Kidney epithelial cell (primary cell): ENCODE measurements at regions not wholly inside any gene's neighbourhood (a gene's known extent, or its start where the extent isn't known, plus 50 kb on each side); places are given as distances from the start of the nearest gene placed in this dataset.
"Not testable (repeated sequence)": the region's sequence is repeated elsewhere in the genome, so short reads cannot be mapped to it uniquely, and the experiment has no call there.

ENCODE experiments used
- DNase-seq: peaks from one replicate; pipeline ENCODE4 v3.0.0-alpha.2; 2010; ENCODE audit warnings: low read depth
- H3K27me3 ChIP-seq: 2 replicates; pipeline ENCODE4 v1.6.0; 2011; ENCODE audit warnings: low read length; ENCODE audit not compliant: control insufficient read depth, insufficient read depth
- H3K36me3 ChIP-seq: 2 replicates; pipeline ENCODE4 v1.5.1; 2011; ENCODE audit warnings: low read length; ENCODE audit not compliant: control insufficient read depth, insufficient read depth
- H3K4me3 ChIP-seq: 2 replicates; pipeline ENCODE4 v1.5.1; 2011; ENCODE audit warnings: low read depth, mild to moderate bottlenecking, control low read depth, low read length
- CTCF ChIP-seq: IDR thresholded peaks from 2 replicates; pipeline ENCODE4 v1.5.1; 2011; ENCODE audit warnings: mild to moderate bottlenecking, moderate library complexity, low read length, control low read depth, inconsistent platforms; ENCODE audit not compliant: insufficient read depth, poor library complexity, severe bottlenecking

- no peak for DNase-seq
- H3K27me3 ChIP-seq, result no peaks in the 10 kb centered on the region
- H3K4me3 ChIP-seq, result no peak overlapping the region
- H3K36me3 ChIP-seq, result no peaks in the 10 kb centered on the region
- no peak for TF ChIP-seq CTCF
Observed at GRCh38 chr2:16416651-16417050, 249.0 kb downstream of the CYRIA start.

GRCh38 chr2:16415861-16416260 lies 249.8 kb downstream of the CYRIA start:
- not testable (repeated sequence) for H3K36me3 ChIP-seq, H3K27me3 ChIP-seq, H3K4me3 ChIP-seq, DNase-seq

- TF ChIP-seq CTCF, result no peak
- no peaks in the 10 kb centered on the region for H3K27me3 ChIP-seq
- no peak overlapping the region for H3K4me3 ChIP-seq
- no peak for DNase-seq
- H3K36me3 ChIP-seq, result no peaks in the 10 kb centered on the region
Observed at GRCh38 chr2:16413947-16414346, 251.7 kb downstream of the CYRIA start.

- no peak overlapping the region for H3K4me3 ChIP-seq
- DNase-seq, result no peak
- no peak for TF ChIP-seq CTCF
- no peaks in the 10 kb centered on the region for H3K27me3 ChIP-seq
- H3K36me3 ChIP-seq, result no peaks in the 10 kb centered on the region
Observed at GRCh38 chr2:16413285-16413684, 252.3 kb downstream of the CYRIA start.

GRCh38 chr2:16412321-16413030 lies 253.2 kb downstream of the CYRIA start:
- no peaks in the 10 kb centered on the region for H3K27me3 ChIP-seq
- DNase-seq, result no peak
- H3K4me3 ChIP-seq, result no peak overlapping the region
- TF ChIP-seq CTCF, result no peak
- no peaks in the 10 kb centered on the region for H3K36me3 ChIP-seq

- Histone ChIP-seq H3K4me3 (no peak overlapping the region), H3K27me3 (no peaks in the 10 kb centered on the region), H3K36me3 (no peaks in the 10 kb centered on the region)
- no peak for TF ChIP-seq CTCF
- no peak for DNase-seq
Observed at GRCh38 chr2:16411788-16412187, 253.8 kb downstream of the CYRIA start.
